H1 (cell line): ENCODE measurements at regions not wholly inside any gene's neighbourhood (a gene's known extent, or its start where the extent isn't known, plus 50 kb on each side); places are given as distances from the start of the nearest gene placed in this dataset.
"Not testable (repeated sequence)": the region's sequence is repeated elsewhere in the genome, so short reads cannot be mapped to it uniquely, and the experiment has no call there.

Experiments
- CTCF ChIA-PET: fragments of 300-600 bp; sonication (Branson Sonifier 250); formaldehyde crosslinking; loops from one replicate; lab custom pipeline; 2021; ENCODE audit not compliant: partially characterized antibody; lab: Charles Lee
- POLR2A ChIA-PET: fragments of 300-600 bp; sonication (Branson Sonifier 250); formaldehyde crosslinking; loops from one replicate; lab custom pipeline; 2021; ENCODE audit warnings: inconsistent platforms; ENCODE audit not compliant: partially characterized antibody; lab: Charles Lee
- DNase-seq, 2 experiments: peaks; one replicate each; pipeline versions ENCODE4 v3.0.0 to v3.0.0-alpha.2; 2010 to 2022; ENCODE audit warnings: low spot score in 2 of 2, low read depth in 1 of 2, mixed read lengths in 1 of 2
- FAIRE-seq: peaks from 2 replicates; lab custom pipeline; 2011; peaks lifted over from hg19 to GRCh38; lab: Jason Lieb, UNC
- H2AFZ ChIP-seq: 2 replicates; pipeline ENCODE4 v1.8.1; 2012; ENCODE audit warnings: low read length, inconsistent platforms
- H2AK5ac ChIP-seq: 2 replicates; pipeline ENCODE4 v1.6.1; 2013; ENCODE audit warnings: low read depth, low read length
- H2BK120ac ChIP-seq: replicated peaks from 2 replicates; pipeline ENCODE3; 2013; ENCODE audit warnings: low read depth, low read length, inconsistent platforms
- H2BK12ac ChIP-seq: 2 replicates; pipeline ENCODE4 v1.6.1; 2013; ENCODE audit warnings: low read depth, low read length
- H2BK15ac ChIP-seq: 2 replicates; pipeline ENCODE4 v1.6.1; 2013; ENCODE audit warnings: low read length
- H2BK20ac ChIP-seq: 2 replicates; pipeline ENCODE4 v1.6.1; 2013; ENCODE audit warnings: low read length
- H2BK5ac ChIP-seq: 2 replicates; pipeline ENCODE4 v1.6.1; 2013; ENCODE audit warnings: low read depth, low read length
- H3K14ac ChIP-seq: 2 replicates; pipeline ENCODE4 v1.6.1; 2013; ENCODE audit warnings: inconsistent platforms; ENCODE audit not compliant: insufficient read length
- H3K18ac ChIP-seq: 2 replicates; pipeline ENCODE4 v1.6.1; 2013; ENCODE audit warnings: low read length; ENCODE audit errors: extremely low read depth
- H3K23ac ChIP-seq: 2 replicates; pipeline ENCODE4 v1.6.1; 2013; ENCODE audit warnings: inconsistent platforms; ENCODE audit not compliant: insufficient read length
- H3K23me2 ChIP-seq: 2 replicates; pipeline ENCODE4 v1.6.1; 2013; ENCODE audit warnings: low read depth, low read length
- H3K27ac ChIP-seq: 2 replicates; pipeline ENCODE4 v1.6.1; 2011; ENCODE audit warnings: low read depth, low read length, inconsistent platforms
- H3K27me3 ChIP-seq, 4 experiments: replicated peaks in 1 of 4; 1 replicate in 1 of 4; 2 replicates in 3 of 4; pipeline versions ENCODE4 v1.6.1 to v1.8.1; 2011 to 2013; ENCODE audit warnings: low read length in 3 of 4, mild to moderate bottlenecking in 3 of 4, inconsistent platforms in 2 of 4, mixed read lengths in 2 of 4, moderate library complexity in 1 of 4; ENCODE audit not compliant: control insufficient read depth in 3 of 4, insufficient read depth in 3 of 4; ENCODE audit errors: extremely low read depth in 1 of 4
- H3K36me3 ChIP-seq, 4 experiments: 2 replicates each; pipeline versions ENCODE4 v1.6.1 to v1.8.1; 2011 to 2013; ENCODE audit warnings: mild to moderate bottlenecking in 4 of 4, low read length in 3 of 4, moderate library complexity in 2 of 4, control low read depth in 1 of 4, inconsistent platforms in 1 of 4; ENCODE audit not compliant: insufficient read depth in 4 of 4, control insufficient read depth in 2 of 4
- H3K4ac ChIP-seq: replicated peaks from 2 replicates; pipeline ENCODE3; 2013; ENCODE audit warnings: low read length, low read depth, mixed read lengths, inconsistent platforms; ENCODE audit not compliant: insufficient read length
- H3K4me1 ChIP-seq, 4 experiments: replicated peaks in 1 of 4; 1 replicate in 1 of 4; 2 replicates in 3 of 4; pipeline versions ENCODE4 v1.6.1 to v1.8.1; 2011 to 2013; ENCODE audit warnings: low read length in 3 of 4, inconsistent platforms in 2 of 4, mixed read lengths in 1 of 4; ENCODE audit not compliant: insufficient read depth in 4 of 4, control insufficient read depth in 3 of 4
- H3K4me2 ChIP-seq, 2 experiments: 2 replicates each; pipeline versions ENCODE4 v1.6.1 to v1.8.1; 2011 to 2013; ENCODE audit warnings: low read depth in 2 of 2, low read length in 2 of 2, control low read depth in 1 of 2, inconsistent platforms in 1 of 2, mild to moderate bottlenecking in 1 of 2; ENCODE audit not compliant: insufficient read depth in 1 of 2
- H3K4me3 ChIP-seq, 4 experiments: fragments of 200-600, 300-600 bp in 1 of 4; sonication (generic), shearing (Covaris generic), sonication (Bioruptor Twin) in 1 of 4; 2 replicates each; pipeline versions ENCODE4 v1.5.1 to v1.8.1; 2011 to 2016; ENCODE audit warnings: low read length in 4 of 4, low read depth in 3 of 4, control low read depth in 2 of 4, inconsistent platforms in 2 of 4, mild to moderate bottlenecking in 2 of 4, mixed read lengths in 1 of 4, moderate library complexity in 1 of 4; ENCODE audit not compliant: insufficient read depth in 2 of 4; ENCODE audit errors: extremely low read depth in 1 of 4
- H3K56ac ChIP-seq: replicated peaks from 2 replicates; pipeline ENCODE3; 2013; ENCODE audit warnings: low read depth, mild to moderate bottlenecking, mixed read lengths, low read length, inconsistent platforms; ENCODE audit not compliant: insufficient read length
- H3K79me1 ChIP-seq: 2 replicates; pipeline ENCODE4 v1.6.1; 2013; ENCODE audit warnings: low read depth, low read length, control low read depth
- H3K79me2 ChIP-seq, 2 experiments: 2 replicates each; pipeline versions ENCODE4 v1.6.1 to v1.8.1; 2012 to 2013; ENCODE audit warnings: low read length in 2 of 2, mild to moderate bottlenecking in 2 of 2, inconsistent platforms in 1 of 2; ENCODE audit not compliant: insufficient read depth in 2 of 2, control insufficient read depth in 1 of 2
- H3K9ac ChIP-seq, 4 experiments: replicated peaks in 1 of 4; 1 replicate in 1 of 4; 2 replicates in 3 of 4; pipeline versions ENCODE4 v1.6.1 to v1.8.1; 2011 to 2013; ENCODE audit warnings: low read depth in 3 of 4, low read length in 3 of 4, control low read depth in 2 of 4, mild to moderate bottlenecking in 2 of 4, moderate library complexity in 2 of 4, inconsistent platforms in 1 of 4; ENCODE audit errors: extremely low read depth in 1 of 4
- H3K9me3 ChIP-seq, 2 experiments: 2 replicates each; pipeline versions ENCODE4 v1.6.1 to v1.8.1; 2012 to 2013; ENCODE audit warnings: mild to moderate bottlenecking in 2 of 2, moderate library complexity in 2 of 2, control low read depth in 1 of 2, inconsistent platforms in 1 of 2, low read depth in 1 of 2, low read length in 1 of 2, mixed read lengths in 1 of 2; ENCODE audit not compliant: insufficient read depth in 2 of 2
- H4K20me1 ChIP-seq, 2 experiments: replicated peaks in 1 of 2; 2 replicates each; pipeline versions ENCODE3 to v1.8.1; 2011 to 2013; ENCODE audit warnings: inconsistent platforms in 2 of 2, low read length in 2 of 2, mild to moderate bottlenecking in 1 of 2; ENCODE audit not compliant: insufficient read depth in 2 of 2, control insufficient read depth in 1 of 2
- H4K5ac ChIP-seq: 2 replicates; pipeline ENCODE4 v1.6.1; 2013; ENCODE audit warnings: low read length, low read depth, mixed read lengths, inconsistent platforms; ENCODE audit not compliant: insufficient read length
- H4K8ac ChIP-seq: 2 replicates; pipeline ENCODE4 v1.8.0; 2013; ENCODE audit warnings: mild to moderate bottlenecking, moderate library complexity, low read length, inconsistent platforms; ENCODE audit not compliant: insufficient read depth; ENCODE audit errors: extremely low read depth
- H4K91ac ChIP-seq: replicated peaks from 2 replicates; pipeline ENCODE3; 2013; ENCODE audit warnings: low read length, mixed read lengths, inconsistent platforms; ENCODE audit not compliant: insufficient read length
- PHF8 ChIP-seq: fragments of 200-600 bp; sonication (generic); conservative IDR thresholded peaks from 2 replicates; pipeline ENCODE4 v1.7.1; 2012; ENCODE audit warnings: low read depth, mild to moderate bottlenecking, inconsistent platforms, low read length, moderate library complexity
- RAD21 ChIP-seq, 2 experiments: IDR thresholded peaks in 1 of 2; conservative IDR thresholded peaks in 1 of 2; 2 replicates each; pipeline ENCODE4 v1.6.1; 2011; ENCODE audit warnings: low read depth in 2 of 2, low read length in 2 of 2, improper control_type of control experiment in 1 of 2, inconsistent platforms in 1 of 2, mild to moderate bottlenecking in 1 of 2, moderate library complexity in 1 of 2
- RNF2 ChIP-seq: fragments of 200-900, 300-1000 bp; sonication (generic); IDR thresholded peaks from 2 replicates; pipeline ENCODE4 v1.7.1; 2016; ENCODE audit warnings: borderline replicate concordance, low read depth, mild to moderate bottlenecking, antibody characterized with exemption, low read length; ENCODE audit not compliant: poor library complexity, severe bottlenecking; ENCODE audit errors: missing control alignments
- WGBS, 2 experiments: shearing (Covaris generic) in 1 of 2; methylation state at CpG; one replicate each; pipeline versions ENCODE4 v1.1.6 to v1.1.7; 2013 to 2015; ENCODE audit warnings: low lambda C conversion rate in 2 of 2, mixed read lengths in 2 of 2, inconsistent platforms in 1 of 2, low coverage in 1 of 2, missing lambda C conversion rate in 1 of 2; ENCODE audit not compliant: insufficient replicate concordance in 2 of 2, insufficient coverage in 1 of 2, insufficient read length in 1 of 2; ENCODE audit errors: extremely low coverage in 1 of 2, missing lambda C conversion rate in 1 of 2; 5-methylcytosine and 5-hydroxymethylcytosine counted together

GRCh38 chr15:36191459-36191858, 388.0 kb upstream of the CDIN1 start (continued):
- TF ChIP-seq RNF2 (no peak), RAD21 (IDR thresholded peaks at IDR 0.05 in 1 of 2, conservative IDR thresholded peaks at IDR 0.05 in 1 of 2; ENCODE audit: low read depth in 2 of 2, low read length in 2 of 2) (no peak), PHF8 (no peak)

GRCh38 chr15:36195361-36196007, 383.9 kb upstream of the CDIN1 start:
- H3K23ac ChIP-seq, H3K4me2 ChIP-seq, H2BK120ac ChIP-seq, H3K14ac ChIP-seq, H3K23me2 ChIP-seq, H2BK12ac ChIP-seq, H3K9me3 ChIP-seq, H4K8ac ChIP-seq, H4K91ac ChIP-seq, H2BK5ac ChIP-seq, H2AK5ac ChIP-seq, H3K79me2 ChIP-seq, H3K9ac ChIP-seq, H3K27ac ChIP-seq, H4K5ac ChIP-seq, CTCF ChIA-PET, FAIRE-seq, H2AFZ ChIP-seq, H4K20me1 ChIP-seq, H3K4ac ChIP-seq, H3K56ac ChIP-seq, H3K36me3 ChIP-seq, H3K4me1 ChIP-seq, H3K79me1 ChIP-seq, H2BK15ac ChIP-seq, H3K27me3 ChIP-seq, POLR2A ChIA-PET, H3K18ac ChIP-seq, H2BK20ac ChIP-seq: not testable (repeated sequence)
- peak in 1 of 2 experiments; percentile 50 for DNase-seq
- WGBS, 2 experiments, result 90% methylated on average over 15 of the region's 30 CpGs; no CpG with 5 or more reads in 1 of the 2 experiments
- H3K4me3 ChIP-seq, result peak overlapping the region in 1 of 4 experiments; percentile 20; a peak in 1 of 8 replicates
